ENCODE measurements at regions not wholly inside any gene's neighbourhood (a gene's known extent, or its start where the extent isn't known, plus 50 kb on each side); places are given as distances from the start of the nearest gene placed in this dataset.

DNA sequence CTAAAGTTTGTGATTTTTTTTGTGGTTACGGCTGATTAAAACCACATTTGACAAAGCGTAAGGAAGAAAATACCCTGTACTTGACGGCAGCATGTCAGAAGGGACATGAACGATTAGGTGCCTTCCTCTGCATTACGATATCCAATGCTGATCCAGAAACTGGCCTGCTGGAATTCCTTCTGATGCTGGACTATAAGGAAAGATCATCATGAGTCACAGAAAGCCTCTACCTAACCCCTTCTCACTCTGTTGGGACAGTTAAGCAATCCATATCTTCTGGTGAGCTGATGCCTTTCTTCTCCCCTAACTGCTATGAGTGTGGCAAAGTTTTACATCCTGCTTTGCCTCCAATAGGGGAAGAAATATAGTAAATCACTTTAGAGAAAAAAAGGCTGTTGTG lies 78.4 kb upstream of the PAPPA start:
- TF ChIP-seq CTCF (IDR thresholded peaks at IDR 0.05): no peak
- no peak for TF ChIP-seq POLR2AphosphoS5 (IDR thresholded peaks at IDR 0.05; ENCODE audit: low read depth, low read length)
- no peak for TF ChIP-seq TCF7L2 (IDR thresholded peaks at IDR 0.05; ENCODE audit: low read depth, low read length)
- no peak for TF ChIP-seq SIN3A (IDR thresholded peaks at IDR 0.05; ENCODE audit: borderline replicate concordance, insufficient read depth, low read depth, low read length)
